HG03342 (cell line): ENCODE measurements at regions not wholly inside any gene's neighbourhood (a gene's known extent, or its start where the extent isn't known, plus 50 kb on each side); places are given as distances from the start of the nearest gene placed in this dataset.
"Not testable (repeated sequence)": the region's sequence is repeated elsewhere in the genome, so short reads cannot be mapped to it uniquely, and the experiment has no call there.

Experiments
- ATAC-seq: cut with Tn5 transposase; IDR thresholded peaks from one replicate; pipeline ENCODE4 v1.9.1; 2021; ENCODE audit warnings: mild to moderate bottlenecking, moderate library complexity; ENCODE audit not compliant: unreplicated experiment

- ATAC-seq: no peak
These were observed 194.7 kb upstream of the FBXO33 start for GRCh38 chr14:39626589-39627576.

- no peak for ATAC-seq
These were observed 189.4 kb upstream of the FBXO33 start for GRCh38 chr14:39621678-39622077.

GRCh38 chr14:39621223-39621622 is 189.0 kb upstream of the FBXO33 start:
- no peak for ATAC-seq

GRCh38 chr14:39617537-39617936 is 185.3 kb upstream of the FBXO33 start:
- no peak for ATAC-seq

- ATAC-seq: no peak
These were observed 183.1 kb upstream of the FBXO33 start for GRCh38 chr14:39615352-39615751.

GRCh38 chr14:39614297-39614923 is 182.2 kb upstream of the FBXO33 start:
- no peak for ATAC-seq

- no peak for ATAC-seq
These were observed 176.9 kb upstream of the FBXO33 start for GRCh38 chr14:39609119-39609518.

- ATAC-seq: no peak
These were observed 175.7 kb upstream of the FBXO33 start for GRCh38 chr14:39607978-39608377.

- no peak for ATAC-seq
These were observed 171.7 kb upstream of the FBXO33 start for GRCh38 chr14:39603942-39604341.

GRCh38 chr14:39593377-39593776 is 161.1 kb upstream of the FBXO33 start:
- no peak for ATAC-seq

GRCh38 chr14:39592116-39592789 is 160.0 kb upstream of the FBXO33 start:
- no peak for ATAC-seq

- ATAC-seq: not testable (repeated sequence)
These were observed 157.6 kb upstream of the FBXO33 start for GRCh38 chr14:39589882-39590281.

GRCh38 chr14:39582028-39582654 is 149.9 kb upstream of the FBXO33 start:
- no peak for ATAC-seq

GRCh38 chr14:39581474-39581873 is 149.2 kb upstream of the FBXO33 start:
- ATAC-seq: no peak

- no peak for ATAC-seq
These were observed 148.5 kb upstream of the FBXO33 start for GRCh38 chr14:39580696-39581095.

GRCh38 chr14:39576736-39577135 is 144.5 kb upstream of the FBXO33 start:
- ATAC-seq: no peak

GRCh38 chr14:39576258-39576657 is 144.0 kb upstream of the FBXO33 start:
- no peak for ATAC-seq

- ATAC-seq: no peak
These were observed 136.7 kb upstream of the FBXO33 start for GRCh38 chr14:39568809-39569538.

GRCh38 chr14:39566795-39567194 is 134.6 kb upstream of the FBXO33 start:
- ATAC-seq: no peak

- no peak for ATAC-seq
These were observed 131.1 kb upstream of the FBXO33 start for GRCh38 chr14:39563361-39563760.
